Glutamatergic neuron (in vitro differentiated cells): ENCODE measurements at regions not wholly inside any gene's neighbourhood (a gene's known extent, or its start where the extent isn't known, plus 50 kb on each side); places are given as distances from the start of the nearest gene placed in this dataset.

Experiments
- DNase-seq: peaks from one replicate; pipeline ENCODE4 v3.0.0; 2022
- H3K27ac Mint-ChIP-seq: one replicate; pipeline ENCODE4 v1.8.0; 2020; ENCODE audit warnings: mild to moderate bottlenecking, mixed read lengths, inconsistent platforms; ENCODE audit not compliant: unreplicated experiment
- H3K27me3 Mint-ChIP-seq: one replicate; pipeline ENCODE4 v1.8.0; 2020; ENCODE audit warnings: mild to moderate bottlenecking, moderate library complexity, mixed read lengths, inconsistent platforms; ENCODE audit not compliant: unreplicated experiment
- H3K36me3 Mint-ChIP-seq: one replicate; pipeline ENCODE4 v1.8.0; 2020; ENCODE audit warnings: mild to moderate bottlenecking, mixed read lengths, inconsistent platforms; ENCODE audit not compliant: unreplicated experiment
- H3K4me1 Mint-ChIP-seq: one replicate; pipeline ENCODE4 v1.8.0; 2020; ENCODE audit warnings: mild to moderate bottlenecking, low read depth, mixed read lengths, inconsistent platforms; ENCODE audit not compliant: unreplicated experiment
- H3K4me3 Mint-ChIP-seq: one replicate; pipeline ENCODE4 v1.8.0; 2020; ENCODE audit warnings: mild to moderate bottlenecking, mixed read lengths, inconsistent platforms; ENCODE audit not compliant: unreplicated experiment
- H3K9me3 Mint-ChIP-seq: one replicate; pipeline ENCODE4 v1.8.0; 2020; ENCODE audit warnings: mild to moderate bottlenecking, moderate library complexity, mixed read lengths, inconsistent platforms; ENCODE audit not compliant: unreplicated experiment
- TF ChIP-seq, protein P1 (sequence below): fragments of 200-600 bp; sonication (generic); IDR thresholded peaks from one replicate; pipeline ENCODE4 v1.5.0; 2021; ENCODE audit not compliant: partially characterized antibody, unreplicated experiment

DNA sequence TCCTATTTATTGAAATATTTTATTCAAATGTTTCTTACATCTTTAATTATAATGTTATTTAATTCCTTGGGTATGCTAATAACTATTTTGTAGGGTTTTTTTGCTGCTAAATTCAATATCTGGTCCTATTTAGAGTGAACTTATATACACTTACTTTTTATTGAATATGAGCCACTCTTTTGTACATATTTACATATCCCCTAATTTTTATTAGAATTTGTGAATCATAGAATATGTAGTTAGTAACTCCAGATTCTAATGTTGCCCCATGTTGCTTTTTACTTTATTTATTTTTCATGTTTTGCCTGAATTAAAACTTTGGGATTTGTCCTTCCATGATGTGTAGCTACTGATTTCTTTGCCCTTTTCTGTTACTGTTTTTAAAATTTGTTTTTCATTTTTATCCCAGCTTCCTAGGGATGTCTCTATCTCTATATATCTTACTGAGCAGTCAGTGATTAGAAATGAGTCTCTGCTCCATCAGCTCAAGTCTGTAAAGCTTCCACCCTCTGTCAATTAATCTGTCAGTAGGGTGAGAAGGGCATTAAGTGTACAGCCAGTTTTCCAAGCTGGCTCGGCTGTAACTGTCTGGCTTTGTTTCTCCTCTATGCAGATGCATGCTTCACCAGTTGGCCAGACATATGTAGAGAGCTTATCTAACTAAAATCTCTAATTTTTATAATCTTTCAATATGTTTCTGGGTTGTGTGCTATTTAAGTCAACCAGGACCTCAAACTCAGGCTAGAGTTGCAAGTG lies 256.9 kb downstream of the CDH19 start:
- Mint-ChIP-seq H3K9me3 (peaks cover 2% of the 10 kb centered on the region), H3K36me3 (no peaks in the 10 kb centered on the region), H3K27ac (peak overlapping the region; percentile 52), H3K27me3 (no peaks in the 10 kb centered on the region), H3K4me1 (peaks cover 5% of the 10 kb centered on the region), H3K4me3 (no peak overlapping the region)
- TF ChIP-seq, protein P1, sequence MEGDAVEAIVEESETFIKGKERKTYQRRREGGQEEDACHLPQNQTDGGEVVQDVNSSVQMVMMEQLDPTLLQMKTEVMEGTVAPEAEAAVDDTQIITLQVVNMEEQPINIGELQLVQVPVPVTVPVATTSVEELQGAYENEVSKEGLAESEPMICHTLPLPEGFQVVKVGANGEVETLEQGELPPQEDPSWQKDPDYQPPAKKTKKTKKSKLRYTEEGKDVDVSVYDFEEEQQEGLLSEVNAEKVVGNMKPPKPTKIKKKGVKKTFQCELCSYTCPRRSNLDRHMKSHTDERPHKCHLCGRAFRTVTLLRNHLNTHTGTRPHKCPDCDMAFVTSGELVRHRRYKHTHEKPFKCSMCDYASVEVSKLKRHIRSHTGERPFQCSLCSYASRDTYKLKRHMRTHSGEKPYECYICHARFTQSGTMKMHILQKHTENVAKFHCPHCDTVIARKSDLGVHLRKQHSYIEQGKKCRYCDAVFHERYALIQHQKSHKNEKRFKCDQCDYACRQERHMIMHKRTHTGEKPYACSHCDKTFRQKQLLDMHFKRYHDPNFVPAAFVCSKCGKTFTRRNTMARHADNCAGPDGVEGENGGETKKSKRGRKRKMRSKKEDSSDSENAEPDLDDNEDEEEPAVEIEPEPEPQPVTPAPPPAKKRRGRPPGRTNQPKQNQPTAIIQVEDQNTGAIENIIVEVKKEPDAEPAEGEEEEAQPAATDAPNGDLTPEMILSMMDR, result no peak
- DNase-seq, result no peak

DNA sequence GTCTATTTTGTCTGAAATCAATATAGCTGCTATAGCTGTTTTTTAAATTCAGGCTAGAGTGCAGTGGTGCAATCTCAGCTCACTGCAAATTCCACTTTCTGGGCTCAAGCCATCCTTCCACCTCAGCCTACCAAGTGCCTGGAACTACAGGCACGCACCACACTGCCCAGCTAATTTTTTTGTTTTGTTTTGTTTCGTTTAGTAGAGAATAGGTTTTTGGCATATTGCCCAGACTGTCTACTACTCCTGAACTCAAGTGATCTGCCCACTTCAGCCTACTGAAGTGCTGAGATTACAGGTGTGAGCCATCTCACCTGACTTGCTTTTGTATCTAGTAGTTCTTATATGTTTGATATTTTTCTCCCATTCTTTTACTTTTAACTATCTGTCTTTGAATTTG lies 259.7 kb downstream of the CDH19 start:
- no peak overlapping the region for H3K27ac Mint-ChIP-seq
- DNase-seq, result no peak

DNA sequence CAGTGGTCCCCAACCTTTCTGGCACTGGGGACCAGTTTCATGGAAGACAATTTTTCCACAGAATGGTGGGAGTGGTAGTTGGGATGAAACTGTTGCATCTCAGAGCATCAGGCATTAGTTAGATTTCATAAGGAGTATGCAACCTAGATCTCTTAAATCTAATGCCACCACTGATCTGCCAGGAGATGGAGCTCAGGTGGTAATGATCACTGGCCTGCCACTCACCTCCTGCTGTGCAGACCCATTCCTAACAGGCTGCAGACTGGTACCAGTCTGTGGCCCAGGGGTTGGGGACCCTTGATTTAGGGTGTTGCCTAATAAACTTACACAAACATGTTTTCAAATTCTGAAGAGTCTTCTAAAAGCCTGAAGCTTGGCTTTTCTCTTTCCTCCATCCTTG lies 261.3 kb downstream of the CDH19 start:
- Mint-ChIP-seq H3K4me3 (no peak overlapping the region), H3K27ac (no peak overlapping the region), H3K4me1 (peaks cover 5% of the 10 kb centered on the region), H3K9me3 (peaks cover 2% of the 10 kb centered on the region), H3K27me3 (no peaks in the 10 kb centered on the region), H3K36me3 (no peaks in the 10 kb centered on the region)
- TF ChIP-seq, protein P1, result no peak
- DNase-seq, result no peak

More for the DNA sequence above, 259.7 kb downstream of the CDH19 start:
- H3K36me3 Mint-ChIP-seq, result no peaks in the 10 kb centered on the region
- no peaks in the 10 kb centered on the region for H3K27me3 Mint-ChIP-seq
- TF ChIP-seq, protein P1, result no peak
- peaks cover 5% of the 10 kb centered on the region for H3K4me1 Mint-ChIP-seq
- peaks cover 2% of the 10 kb centered on the region for H3K9me3 Mint-ChIP-seq
- no peak overlapping the region for H3K4me3 Mint-ChIP-seq

DNA sequence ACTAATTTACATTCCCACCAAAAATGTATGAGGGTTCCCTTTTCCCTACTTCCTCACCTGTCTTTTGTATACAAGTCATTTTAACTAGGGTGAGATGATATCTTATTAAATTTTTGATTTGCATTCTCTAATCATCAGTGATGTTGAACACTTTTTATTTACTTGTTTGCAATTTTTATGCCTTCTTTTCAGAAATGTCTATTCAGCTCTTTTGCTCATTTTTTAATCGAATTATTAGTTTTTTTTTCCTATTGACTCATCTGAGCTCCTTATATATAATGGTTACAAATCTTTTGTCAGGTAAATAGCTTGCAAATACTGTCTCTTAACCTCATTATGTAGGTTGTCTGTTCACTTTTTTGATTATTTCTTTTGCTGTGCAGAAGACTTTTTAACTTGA lies 269.4 kb downstream of the CDH19 start:
- Mint-ChIP-seq H3K9me3 (no peaks in the 10 kb centered on the region), H3K27ac (no peak overlapping the region), H3K4me3 (no peak overlapping the region), H3K36me3 (no peaks in the 10 kb centered on the region), H3K27me3 (no peaks in the 10 kb centered on the region), H3K4me1 (no peaks in the 10 kb centered on the region)
- TF ChIP-seq, protein P1, result no peak
- DNase-seq, result no peak

DNA sequence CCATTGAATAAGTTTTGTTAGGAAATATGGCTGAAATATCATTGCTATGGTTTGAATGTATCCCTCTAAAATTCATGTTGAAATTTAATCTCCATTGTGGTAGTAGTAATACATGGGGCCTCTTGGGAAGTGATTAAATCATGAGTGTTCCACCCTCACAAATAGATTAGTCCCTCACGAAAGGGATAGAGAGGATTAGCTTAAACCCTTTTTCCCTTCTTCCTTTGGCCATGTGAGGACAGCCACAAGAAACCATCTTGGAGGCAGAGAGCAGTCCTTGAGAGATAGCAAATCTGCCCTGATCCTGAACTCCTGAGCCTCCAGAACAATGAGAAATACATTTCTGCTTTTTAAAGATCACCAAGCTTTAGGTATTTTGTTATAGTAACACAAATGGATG lies 274.2 kb downstream of the CDH19 start:
- no peak for DNase-seq
- H3K27me3 Mint-ChIP-seq, result no peaks in the 10 kb centered on the region
- no peak overlapping the region for H3K4me3 Mint-ChIP-seq
- no peaks in the 10 kb centered on the region for H3K9me3 Mint-ChIP-seq
- no peak overlapping the region for H3K27ac Mint-ChIP-seq
- TF ChIP-seq, protein P1, result no peak
- H3K4me1 Mint-ChIP-seq, result no peaks in the 10 kb centered on the region
- H3K36me3 Mint-ChIP-seq, result no peaks in the 10 kb centered on the region
